GM12873 (cell line): ENCODE measurements at regions not wholly inside any gene's neighbourhood (a gene's known extent, or its start where the extent isn't known, plus 50 kb on each side); places are given as distances from the start of the nearest gene placed in this dataset.

Source experiments
- TF ChIP-seq, protein P1 (sequence below): IDR thresholded peaks from 2 replicates; pipeline ENCODE4 v1.5.1; 2012; ENCODE audit warnings: low read depth, mild to moderate bottlenecking, moderate library complexity, low read length, control low read depth; ENCODE audit not compliant: insufficient read depth; ENCODE audit errors: missing control alignments

GRCh38 chr5:8906303-8906967, 639.4 kb downstream of the SEMA5A start:
- TF ChIP-seq, protein P1, sequence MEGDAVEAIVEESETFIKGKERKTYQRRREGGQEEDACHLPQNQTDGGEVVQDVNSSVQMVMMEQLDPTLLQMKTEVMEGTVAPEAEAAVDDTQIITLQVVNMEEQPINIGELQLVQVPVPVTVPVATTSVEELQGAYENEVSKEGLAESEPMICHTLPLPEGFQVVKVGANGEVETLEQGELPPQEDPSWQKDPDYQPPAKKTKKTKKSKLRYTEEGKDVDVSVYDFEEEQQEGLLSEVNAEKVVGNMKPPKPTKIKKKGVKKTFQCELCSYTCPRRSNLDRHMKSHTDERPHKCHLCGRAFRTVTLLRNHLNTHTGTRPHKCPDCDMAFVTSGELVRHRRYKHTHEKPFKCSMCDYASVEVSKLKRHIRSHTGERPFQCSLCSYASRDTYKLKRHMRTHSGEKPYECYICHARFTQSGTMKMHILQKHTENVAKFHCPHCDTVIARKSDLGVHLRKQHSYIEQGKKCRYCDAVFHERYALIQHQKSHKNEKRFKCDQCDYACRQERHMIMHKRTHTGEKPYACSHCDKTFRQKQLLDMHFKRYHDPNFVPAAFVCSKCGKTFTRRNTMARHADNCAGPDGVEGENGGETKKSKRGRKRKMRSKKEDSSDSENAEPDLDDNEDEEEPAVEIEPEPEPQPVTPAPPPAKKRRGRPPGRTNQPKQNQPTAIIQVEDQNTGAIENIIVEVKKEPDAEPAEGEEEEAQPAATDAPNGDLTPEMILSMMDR: no peak

DNA sequence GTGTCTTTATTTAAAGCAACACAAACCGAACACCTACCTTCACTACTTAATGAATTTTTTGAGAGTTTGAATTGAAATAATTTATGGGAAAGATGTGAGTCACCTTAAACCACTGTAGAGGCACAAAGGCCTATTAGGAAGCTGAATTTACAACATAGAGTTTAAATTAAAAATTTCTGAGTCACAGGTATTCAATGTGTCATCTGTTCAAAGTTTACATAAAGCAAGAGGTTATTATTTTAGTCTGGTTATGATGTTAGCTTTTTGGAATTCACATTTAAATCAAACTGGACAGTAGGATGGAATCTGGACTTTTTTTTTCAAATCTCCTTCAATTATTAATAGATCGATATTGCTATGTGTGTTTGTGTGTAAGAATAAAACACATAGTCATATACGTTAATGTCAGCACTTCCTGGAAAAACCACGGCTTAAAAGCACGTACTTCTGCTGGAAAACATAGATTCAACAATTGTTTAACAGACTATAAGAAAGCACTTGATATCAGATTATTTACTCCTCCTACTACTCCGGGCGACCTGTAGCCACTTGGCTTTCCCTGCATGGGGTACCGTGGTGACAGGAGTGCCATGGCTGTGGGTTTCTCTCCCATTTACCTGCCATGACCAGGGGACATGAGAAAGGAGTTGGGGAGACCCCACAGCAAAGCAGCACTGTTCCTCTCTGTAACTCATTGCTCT, 638.6 kb downstream of the SEMA5A start:
- TF ChIP-seq, protein P1: no peak

DNA sequence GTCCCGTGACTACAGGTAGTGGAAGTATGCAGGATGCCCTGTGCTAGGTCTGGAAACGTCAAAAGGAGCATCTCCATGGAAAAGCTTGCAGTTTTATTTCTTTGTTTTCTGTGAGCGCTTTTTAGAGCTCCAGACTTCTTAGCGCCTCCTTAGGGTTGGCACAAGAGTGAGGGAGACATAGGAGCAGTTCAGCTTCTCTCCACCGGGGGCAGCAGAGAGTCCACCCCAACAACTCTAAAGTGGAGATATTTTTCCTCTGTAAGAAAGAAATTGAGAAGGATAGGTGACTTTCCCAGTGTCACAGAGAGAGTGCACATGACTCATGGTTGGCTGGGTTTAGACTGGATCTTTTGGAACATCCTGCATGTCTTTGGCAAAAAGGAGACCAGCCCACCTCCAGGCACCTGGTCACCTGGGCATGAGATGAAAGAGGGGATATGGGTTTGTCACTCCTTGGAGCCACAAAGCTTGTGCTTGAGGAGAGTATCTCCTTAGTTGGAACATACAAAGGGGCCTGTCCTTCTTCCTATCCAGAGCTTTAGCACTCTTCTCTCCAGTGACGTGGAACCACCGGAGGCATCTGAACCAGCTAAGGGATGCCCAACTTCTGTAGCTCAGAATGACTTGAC, 637.7 kb downstream of the SEMA5A start:
- TF ChIP-seq, protein P1: peak; percentile 93

- TF ChIP-seq, protein P1: no peak
These were observed 633.8 kb downstream of the SEMA5A start for GRCh38 chr5:8912106-8912505.

DNA sequence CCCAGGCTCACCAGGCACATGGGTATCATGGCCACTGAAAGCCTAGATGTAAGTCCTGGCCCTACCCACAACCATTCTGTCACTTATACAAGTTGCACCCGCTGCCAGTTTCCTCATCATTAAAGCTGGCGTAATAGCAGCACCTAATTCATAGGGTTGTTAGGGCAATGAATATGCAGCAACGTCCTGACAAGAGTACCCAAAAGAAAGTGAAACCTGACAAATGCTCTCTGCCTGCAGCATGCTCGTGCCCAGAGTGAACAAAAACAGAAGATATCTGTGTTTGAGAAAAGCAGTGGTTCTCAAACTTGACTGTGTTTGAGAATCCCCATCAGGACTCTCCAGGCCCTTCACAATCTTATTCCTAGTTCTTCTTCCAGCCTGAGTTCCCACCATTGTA, 632.4 kb downstream of the SEMA5A start:
- TF ChIP-seq, protein P1: no peak

GRCh38 chr5:8919096-8919495, 626.8 kb downstream of the SEMA5A start:
- TF ChIP-seq, protein P1: no peak

- TF ChIP-seq, protein P1: no peak
These were observed 622.3 kb downstream of the SEMA5A start for GRCh38 chr5:8923526-8923925.
